Panc1 (cell line): ENCODE measurements at regions not wholly inside any gene's neighbourhood (a gene's known extent, or its start where the extent isn't known, plus 50 kb on each side); places are given as distances from the start of the nearest gene placed in this dataset.

Source experiments
- ATAC-seq: fragments of 200-7000 bp; cut with Tn5 transposase; 2 replicates; pipeline ENCODE4 v1.9.1; 2020; ENCODE audit warnings: mild to moderate bottlenecking, moderate library complexity
- BruUV-seq: library from RNA; stranded (reverse); fragments of 400-500 nt; replicated peaks from 2 replicates; lab custom pipeline; 2021; lab: Mats Ljungman, UMichigan
- CTCF ChIA-PET: fragments of 300-600 bp; sonication (Branson Sonifier 250); formaldehyde crosslinking; loops from one replicate; lab custom pipeline; 2022; ENCODE audit warnings: antibody characterized with exemption; lab: Charles Lee
- POLR2A ChIA-PET: fragments of 300-600 bp; sonication (Branson Sonifier 250); formaldehyde crosslinking; loops from one replicate; lab custom pipeline; 2022; ENCODE audit warnings: antibody characterized with exemption; lab: Charles Lee
- DNase-seq: peaks from one replicate; pipeline ENCODE4 v3.0.0-alpha.2; 2010; ENCODE audit warnings: low read depth, low spot score
- H3K27ac ChIP-seq: 2 replicates; pipeline ENCODE4 v1.5.1; 2011; ENCODE audit warnings: mild to moderate bottlenecking, low read length, inconsistent platforms
- H3K27me3 ChIP-seq: fragments of 200-500 bp; sonication (Bioruptor generic); 2 replicates; pipeline ENCODE4 v1.6.0; 2014; ENCODE audit warnings: low read length, inconsistent platforms; ENCODE audit not compliant: control insufficient read depth, insufficient read depth
- H3K36me3 ChIP-seq: fragments of 200-500 bp; sonication (Bioruptor generic); 2 replicates; pipeline ENCODE4 v1.5.1; 2014; ENCODE audit warnings: inconsistent platforms, mild to moderate bottlenecking, low read length, moderate library complexity; ENCODE audit not compliant: control insufficient read depth, insufficient read depth
- H3K4me1 ChIP-seq: 2 replicates; pipeline ENCODE4 v1.5.1; 2011; ENCODE audit warnings: inconsistent platforms, mild to moderate bottlenecking, low read length, moderate library complexity; ENCODE audit not compliant: control insufficient read depth, insufficient read depth
- H3K4me3 ChIP-seq, 2 experiments: 2 replicates each; pipeline ENCODE4 v1.5.1; 2011 to 2012; ENCODE audit warnings: low read depth in 2 of 2, low read length in 2 of 2, mild to moderate bottlenecking in 2 of 2, inconsistent platforms in 1 of 2, moderate library complexity in 1 of 2
- H3K9me3 ChIP-seq: fragments of 200-500 bp; sonication (Bioruptor generic); 2 replicates; pipeline ENCODE4 v1.5.1; 2014; ENCODE audit warnings: low read depth, mild to moderate bottlenecking, inconsistent platforms, low read length, moderate library complexity; ENCODE audit not compliant: control insufficient read depth, insufficient read depth
- POLR2AphosphoS5 ChIP-seq: IDR thresholded peaks from 2 replicates; pipeline ENCODE4 v1.6.1; 2012; ENCODE audit warnings: mild to moderate bottlenecking, low read depth, low read length, moderate library complexity
- SIN3A ChIP-seq: IDR thresholded peaks from 2 replicates; pipeline ENCODE4 v1.6.1; 2012; ENCODE audit warnings: low read depth, mild to moderate bottlenecking, low read length, moderate library complexity, borderline replicate concordance; ENCODE audit not compliant: insufficient read depth
- TCF7L2 ChIP-seq: IDR thresholded peaks from 2 replicates; pipeline ENCODE4 v1.6.1; 2011; ENCODE audit warnings: mild to moderate bottlenecking, low read depth, low read length, inconsistent platforms
- in situ Hi-C: cut with HindIII; loops from 2 replicates; pipeline ENCODE4 v1.10.0; 2016; ENCODE audit warnings: low sequenced_read_pairs, low pct_unique_long_range_greater_than_20kb
- intact Hi-C: fragments of 100-400 bp; cut with micrococcal nuclease; formaldehyde crosslinking; loops from one replicate; pipeline ENCODE4 v1.10.0; 2022; ENCODE audit not compliant: unreplicated experiment
- TF ChIP-seq, protein P1 (sequence below): fragments of 450-650 bp; IDR thresholded peaks from 2 replicates; pipeline ENCODE4 v1.5.1; 2017; ENCODE audit warnings: mild to moderate bottlenecking
- TF ChIP-seq, protein P2 (sequence below), 2 experiments: IDR thresholded peaks; 2 replicates each; pipeline ENCODE4 v1.6.1; 2011 to 2012; ENCODE audit warnings: low read depth in 2 of 2, control low read depth in 1 of 2, low read length in 1 of 2, mild to moderate bottlenecking in 1 of 2, moderate library complexity in 1 of 2; ENCODE audit not compliant: insufficient read depth in 1 of 2

DNA sequence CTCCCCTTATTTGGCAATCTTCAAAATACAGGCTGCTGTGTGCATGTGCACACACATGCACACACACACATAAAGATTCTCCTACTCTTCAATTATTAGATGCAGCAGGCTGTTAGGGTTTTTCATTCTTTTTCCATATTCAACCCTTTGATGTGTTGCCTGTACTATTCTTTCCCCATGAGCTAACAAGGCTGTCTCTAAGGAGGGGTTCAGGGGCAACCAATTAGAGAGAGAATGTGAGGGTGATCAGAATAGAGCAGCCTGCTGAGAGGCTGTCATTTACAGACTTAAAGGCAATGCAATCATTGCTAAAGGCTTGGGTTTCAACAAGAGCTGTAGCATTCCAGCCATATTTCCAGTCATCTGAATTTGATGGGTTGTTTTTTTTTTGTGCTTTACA, 467.4 kb upstream of the ID4 start:
- POLR2A ChIA-PET: no interaction called here
- CTCF ChIA-PET: no interaction called here
- H3K9me3 ChIP-seq: no peaks in the 10 kb centered on the region
- H3K4me3 ChIP-seq: no peak overlapping the region
- intact Hi-C loops: no loop called here
- H3K27ac ChIP-seq: no peak overlapping the region
- no peaks in the 10 kb centered on the region for H3K27me3 ChIP-seq
- ATAC-seq: no peak
- no peak for TF ChIP-seq SIN3A
- TF ChIP-seq, protein P1, sequence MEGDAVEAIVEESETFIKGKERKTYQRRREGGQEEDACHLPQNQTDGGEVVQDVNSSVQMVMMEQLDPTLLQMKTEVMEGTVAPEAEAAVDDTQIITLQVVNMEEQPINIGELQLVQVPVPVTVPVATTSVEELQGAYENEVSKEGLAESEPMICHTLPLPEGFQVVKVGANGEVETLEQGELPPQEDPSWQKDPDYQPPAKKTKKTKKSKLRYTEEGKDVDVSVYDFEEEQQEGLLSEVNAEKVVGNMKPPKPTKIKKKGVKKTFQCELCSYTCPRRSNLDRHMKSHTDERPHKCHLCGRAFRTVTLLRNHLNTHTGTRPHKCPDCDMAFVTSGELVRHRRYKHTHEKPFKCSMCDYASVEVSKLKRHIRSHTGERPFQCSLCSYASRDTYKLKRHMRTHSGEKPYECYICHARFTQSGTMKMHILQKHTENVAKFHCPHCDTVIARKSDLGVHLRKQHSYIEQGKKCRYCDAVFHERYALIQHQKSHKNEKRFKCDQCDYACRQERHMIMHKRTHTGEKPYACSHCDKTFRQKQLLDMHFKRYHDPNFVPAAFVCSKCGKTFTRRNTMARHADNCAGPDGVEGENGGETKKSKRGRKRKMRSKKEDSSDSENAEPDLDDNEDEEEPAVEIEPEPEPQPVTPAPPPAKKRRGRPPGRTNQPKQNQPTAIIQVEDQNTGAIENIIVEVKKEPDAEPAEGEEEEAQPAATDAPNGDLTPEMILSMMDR: no peak
- no peak for TF ChIP-seq TCF7L2
- TF ChIP-seq POLR2AphosphoS5: no peak
- TF ChIP-seq, protein P2, sequence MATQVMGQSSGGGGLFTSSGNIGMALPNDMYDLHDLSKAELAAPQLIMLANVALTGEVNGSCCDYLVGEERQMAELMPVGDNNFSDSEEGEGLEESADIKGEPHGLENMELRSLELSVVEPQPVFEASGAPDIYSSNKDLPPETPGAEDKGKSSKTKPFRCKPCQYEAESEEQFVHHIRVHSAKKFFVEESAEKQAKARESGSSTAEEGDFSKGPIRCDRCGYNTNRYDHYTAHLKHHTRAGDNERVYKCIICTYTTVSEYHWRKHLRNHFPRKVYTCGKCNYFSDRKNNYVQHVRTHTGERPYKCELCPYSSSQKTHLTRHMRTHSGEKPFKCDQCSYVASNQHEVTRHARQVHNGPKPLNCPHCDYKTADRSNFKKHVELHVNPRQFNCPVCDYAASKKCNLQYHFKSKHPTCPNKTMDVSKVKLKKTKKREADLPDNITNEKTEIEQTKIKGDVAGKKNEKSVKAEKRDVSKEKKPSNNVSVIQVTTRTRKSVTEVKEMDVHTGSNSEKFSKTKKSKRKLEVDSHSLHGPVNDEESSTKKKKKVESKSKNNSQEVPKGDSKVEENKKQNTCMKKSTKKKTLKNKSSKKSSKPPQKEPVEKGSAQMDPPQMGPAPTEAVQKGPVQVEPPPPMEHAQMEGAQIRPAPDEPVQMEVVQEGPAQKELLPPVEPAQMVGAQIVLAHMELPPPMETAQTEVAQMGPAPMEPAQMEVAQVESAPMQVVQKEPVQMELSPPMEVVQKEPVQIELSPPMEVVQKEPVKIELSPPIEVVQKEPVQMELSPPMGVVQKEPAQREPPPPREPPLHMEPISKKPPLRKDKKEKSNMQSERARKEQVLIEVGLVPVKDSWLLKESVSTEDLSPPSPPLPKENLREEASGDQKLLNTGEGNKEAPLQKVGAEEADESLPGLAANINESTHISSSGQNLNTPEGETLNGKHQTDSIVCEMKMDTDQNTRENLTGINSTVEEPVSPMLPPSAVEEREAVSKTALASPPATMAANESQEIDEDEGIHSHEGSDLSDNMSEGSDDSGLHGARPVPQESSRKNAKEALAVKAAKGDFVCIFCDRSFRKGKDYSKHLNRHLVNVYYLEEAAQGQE (IDR thresholded peaks at IDR 0.05; ENCODE audit: insufficient read depth in 1 of 2, low read depth in 2 of 2, low read length in 1 of 2): no peak
- BruUV-seq: no TSS peak
- in situ Hi-C loops: no loop called here
- H3K36me3 ChIP-seq: no peaks in the 10 kb centered on the region
- DNase-seq: no peak
- no peaks in the 10 kb centered on the region for H3K4me1 ChIP-seq

DNA sequence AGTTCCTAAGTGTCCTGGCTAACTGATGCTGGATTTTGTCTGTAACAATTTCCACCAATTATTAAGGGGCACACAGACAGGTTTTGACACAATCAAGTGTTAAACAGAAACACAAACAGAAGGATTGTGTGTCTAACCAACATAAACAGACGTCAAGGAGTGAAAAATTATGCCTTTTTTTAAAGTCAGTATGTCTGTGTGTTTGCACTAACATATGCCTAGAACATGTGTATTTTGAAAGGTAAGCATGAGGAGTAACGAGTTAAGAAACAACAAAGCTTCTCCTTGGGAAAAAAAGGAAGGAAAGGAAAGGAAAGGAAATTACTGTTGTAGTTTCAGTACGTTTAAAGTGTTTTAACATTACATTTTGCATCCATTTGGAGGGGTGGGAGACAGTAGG, 466.3 kb upstream of the ID4 start:
- in situ Hi-C loops (no loop called here), intact Hi-C loops (no loop called here)
- Histone ChIP-seq H3K27ac (no peak overlapping the region), H3K4me3 (no peak overlapping the region), H3K36me3 (no peaks in the 10 kb centered on the region), H3K9me3 (no peaks in the 10 kb centered on the region), H3K27me3 (no peaks in the 10 kb centered on the region), H3K4me1 (no peaks in the 10 kb centered on the region)
- ATAC-seq (no peak), DNase-seq (no peak)
- POLR2A ChIA-PET: no interaction called here
- CTCF ChIA-PET: no interaction called here
- no peak for TF ChIP-seq SIN3A
- BruUV-seq: no TSS peak

DNA sequence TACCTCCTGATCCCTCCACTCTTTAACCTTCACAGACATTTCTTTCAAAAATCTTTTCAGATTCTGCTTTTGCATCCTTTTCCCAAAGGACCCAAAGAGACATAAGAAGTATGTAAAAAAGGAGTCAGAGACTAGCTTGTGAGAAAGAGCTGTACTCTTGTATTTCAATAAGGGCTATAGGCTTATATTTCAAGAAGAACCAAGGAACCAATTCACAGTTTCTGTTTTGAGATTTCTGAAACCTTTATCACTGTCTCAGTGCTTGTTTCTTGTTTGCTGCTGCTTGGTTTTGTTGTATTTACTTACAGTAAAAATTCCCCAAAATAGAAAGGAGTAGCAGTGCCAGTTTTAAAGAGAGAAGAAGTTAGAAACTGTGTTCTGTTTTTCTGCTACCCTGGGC, 461.6 kb upstream of the ID4 start:
- ATAC-seq: no peak
- CTCF ChIA-PET: no interaction called here
- H3K36me3 ChIP-seq: no peaks in the 10 kb centered on the region
- no peaks in the 10 kb centered on the region for H3K27me3 ChIP-seq
- no peak for DNase-seq
- BruUV-seq: no TSS peak
- no peak for TF ChIP-seq TCF7L2
- TF ChIP-seq SIN3A: no peak
- TF ChIP-seq, protein P2 (IDR thresholded peaks at IDR 0.05; ENCODE audit: insufficient read depth in 1 of 2, low read depth in 2 of 2, low read length in 1 of 2): no peak
- no peak for TF ChIP-seq POLR2AphosphoS5
- TF ChIP-seq, protein P1: no peak
- intact Hi-C loops: no loop called here
- H3K9me3 ChIP-seq: no peaks in the 10 kb centered on the region
- H3K4me1 ChIP-seq: no peaks in the 10 kb centered on the region
- H3K4me3 ChIP-seq: no peak overlapping the region
- POLR2A ChIA-PET: no interaction called here
- in situ Hi-C loops: no loop called here
- H3K27ac ChIP-seq: no peak overlapping the region
